Keratinocyte (primary cell): ENCODE measurements at regions not wholly inside any gene's neighbourhood (a gene's known extent, or its start where the extent isn't known, plus 50 kb on each side); places are given as distances from the start of the nearest gene placed in this dataset.

ENCODE experiments used
- DNase-seq: peaks from one replicate; pipeline ENCODE4 v3.0.0-alpha.2; 2011; ENCODE audit warnings: low read depth, missing footprints, low spot score
- FAIRE-seq: peaks from 2 replicates; lab custom pipeline; 2011; peaks lifted over from hg19 to GRCh38; lab: Jason Lieb, UNC
- H2AFZ ChIP-seq: 2 replicates; pipeline ENCODE4 v1.6.0; 2012; ENCODE audit warnings: low read length, control low read depth, inconsistent platforms; ENCODE audit not compliant: control insufficient read depth
- H3K27ac ChIP-seq: 2 replicates; pipeline ENCODE4 v1.5.1; 2011; ENCODE audit warnings: low read length; ENCODE audit not compliant: control insufficient read depth, insufficient read depth
- H3K27me3 ChIP-seq: 3 replicates; pipeline ENCODE4 v1.6.0; 2011; ENCODE audit warnings: low read length; ENCODE audit not compliant: control insufficient read depth, insufficient read depth; ENCODE audit errors: extremely low read depth
- H3K36me3 ChIP-seq, 2 experiments: 2 replicates in 1 of 2; 3 replicates in 1 of 2; pipeline ENCODE4 v1.5.1; 2011; ENCODE audit warnings: low read length in 2 of 2, mild to moderate bottlenecking in 1 of 2; ENCODE audit not compliant: control insufficient read depth in 2 of 2, insufficient read depth in 2 of 2; ENCODE audit errors: extremely low read depth in 1 of 2
- H3K4me1 ChIP-seq: 3 replicates; pipeline ENCODE4 v1.5.1; 2011; ENCODE audit warnings: low read length; ENCODE audit not compliant: control insufficient read depth, insufficient read depth; ENCODE audit errors: extremely low read depth
- H3K4me2 ChIP-seq: 3 replicates; pipeline ENCODE4 v1.6.0; 2011; ENCODE audit warnings: low read depth, low read length; ENCODE audit not compliant: control insufficient read depth, insufficient read depth; ENCODE audit errors: extremely low read depth
- H3K4me3 ChIP-seq, 3 experiments: fragments of 200-600 bp in 1 of 3; sonication (generic) in 1 of 3; 2 replicates in 2 of 3; 3 replicates in 1 of 3; pipeline ENCODE4 v1.5.1; 2011 to 2016; ENCODE audit warnings: low read length in 3 of 3, mild to moderate bottlenecking in 3 of 3, control low read depth in 2 of 3, inconsistent platforms in 1 of 3, low read depth in 1 of 3, mixed read lengths in 1 of 3, mixed run types in 1 of 3, moderate library complexity in 1 of 3; ENCODE audit not compliant: control insufficient read depth in 2 of 3, insufficient read depth in 2 of 3; ENCODE audit errors: extremely low read depth in 1 of 3
- H3K79me2 ChIP-seq: 2 replicates; pipeline ENCODE4 v1.6.0; 2012; ENCODE audit warnings: low read length; ENCODE audit not compliant: control insufficient read depth, insufficient read depth
- H3K9ac ChIP-seq: 3 replicates; pipeline ENCODE4 v1.6.0; 2011; ENCODE audit warnings: low read length; ENCODE audit not compliant: control insufficient read depth, insufficient read depth; ENCODE audit errors: extremely low read depth
- H3K9me1 ChIP-seq: 3 replicates; pipeline ENCODE4 v1.6.0; 2011; ENCODE audit warnings: low read length; ENCODE audit not compliant: control insufficient read depth, insufficient read depth; ENCODE audit errors: extremely low read depth
- H3K9me3 ChIP-seq: 2 replicates; pipeline ENCODE4 v1.5.1; 2012; ENCODE audit warnings: low read depth, low read length; ENCODE audit not compliant: control insufficient read depth
- H4K20me1 ChIP-seq: 3 replicates; pipeline ENCODE4 v1.6.0; 2011; ENCODE audit warnings: low read length; ENCODE audit not compliant: control insufficient read depth, insufficient read depth; ENCODE audit errors: extremely low read depth
- CTCF ChIP-seq, 3 experiments: IDR thresholded peaks in 1 of 3; conservative IDR thresholded peaks in 1 of 3; optimal IDR thresholded peaks in 1 of 3; 2 replicates in 2 of 3; 3 replicates in 1 of 3; pipeline versions ENCODE3 to v1.5.1; 2011; ENCODE audit warnings: low read length in 3 of 3, mild to moderate bottlenecking in 3 of 3, moderate library complexity in 2 of 3, control low read depth in 1 of 3, inconsistent platforms in 1 of 3; ENCODE audit not compliant: insufficient read depth in 2 of 3; ENCODE audit errors: extremely low read depth in 1 of 3
- EZH2 ChIP-seq: IDR thresholded peaks from one replicate; pipeline ENCODE4 v1.6.1; 2012; ENCODE audit warnings: inconsistent platforms, mild to moderate bottlenecking, low read length, moderate library complexity
- dilution Hi-C: fragments of 300-500 bp; cut with MboI; formaldehyde crosslinking; loops from one replicate; pipeline ENCODE4 v1.7.0; 2020; ENCODE audit warnings: low sequenced_read_pairs; ENCODE audit not compliant: extremely low pct_ligation_motif_present

GRCh38 chr17:77301694-77302266 lies 161.0 kb downstream of the SEC14L1 start:
- Histone ChIP-seq H3K79me2 (peaks cover 77% of the 10 kb centered on the region), H3K9ac (no peak overlapping the region), H3K4me2 (no peak overlapping the region), H3K9me1 (peaks cover 21% of the 10 kb centered on the region), H4K20me1 (peaks cover 44% of the 10 kb centered on the region), H2AFZ (no peak overlapping the region), H3K36me3 (peaks cover 19 to 48% of the 10 kb centered on the region in 2 experiments), H3K4me1 (peaks cover 27% of the 10 kb centered on the region), H3K9me3 (no peaks in the 10 kb centered on the region), H3K4me3 (no peak overlapping the region), H3K27ac (no peak overlapping the region), H3K27me3 (no peaks in the 10 kb centered on the region)
- TF ChIP-seq EZH2 = no peak
- TF ChIP-seq CTCF (optimal IDR thresholded peaks at IDR 0.05 in 1 of 3, IDR thresholded peaks at IDR 0.05 in 1 of 3, conservative IDR thresholded peaks at IDR 0.05 in 1 of 3; ENCODE audit: extremely low read depth in 1 of 3, insufficient read depth in 2 of 3, low read length in 3 of 3) = no peak
- no peak for FAIRE-seq
- DNase-seq = no peak
- dilution Hi-C loops = no loop called here

GRCh38 chr17:77302682-77303081 lies 161.9 kb downstream of the SEC14L1 start:
- no peak overlapping the region for H3K4me3 ChIP-seq
- dilution Hi-C loops = no loop called here
- peaks cover 34% of the 10 kb centered on the region for H3K4me1 ChIP-seq
- peaks cover 16 to 49% of the 10 kb centered on the region in 2 experiments for H3K36me3 ChIP-seq
- H3K27me3 ChIP-seq = no peaks in the 10 kb centered on the region
- H3K27ac ChIP-seq = no peak overlapping the region
- peaks cover 49% of the 10 kb centered on the region for H4K20me1 ChIP-seq
- H2AFZ ChIP-seq = no peak overlapping the region
- no peak for FAIRE-seq
- no peak overlapping the region for H3K9ac ChIP-seq
- H3K4me2 ChIP-seq = no peak overlapping the region
- TF ChIP-seq EZH2 (no peak), CTCF (optimal IDR thresholded peaks at IDR 0.05 in 1 of 3, IDR thresholded peaks at IDR 0.05 in 1 of 3, conservative IDR thresholded peaks at IDR 0.05 in 1 of 3; ENCODE audit: extremely low read depth in 1 of 3, insufficient read depth in 2 of 3, low read length in 3 of 3) (no peak)
- peaks cover 77% of the 10 kb centered on the region for H3K79me2 ChIP-seq
- no peaks in the 10 kb centered on the region for H3K9me3 ChIP-seq
- H3K9me1 ChIP-seq = peaks cover 28% of the 10 kb centered on the region
- DNase-seq = no peak
